ENCODE measurements at regions not wholly inside any gene's neighbourhood (a gene's known extent, or its start where the extent isn't known, plus 50 kb on each side); places are given as distances from the start of the nearest gene placed in this dataset.
"Not testable (repeated sequence)": the region's sequence is repeated elsewhere in the genome, so short reads cannot be mapped to it uniquely, and the experiment has no call there.

GRCh38 chr5:26329562-26330189 lies 708.7 kb downstream of the CDH9 start:
- no peaks in the 10 kb centered on the region for H4K20me1 ChIP-seq (ENCODE audit: insufficient read depth)
- no peaks in the 10 kb centered on the region for H3K79me2 ChIP-seq (replicated peaks; ENCODE audit: insufficient read depth, low read length)
- H3K9ac ChIP-seq (ENCODE audit: low read length) = no peak overlapping the region
- H3K9me3 ChIP-seq (ENCODE audit: low read length) = no peaks in the 10 kb centered on the region
- H3K27me3 ChIP-seq (ENCODE audit: insufficient read depth, low read depth, low read length) = no peaks in the 10 kb centered on the region
- H3K27ac ChIP-seq (ENCODE audit: low read length) = no peak overlapping the region
- H2AFZ ChIP-seq (ENCODE audit: low read depth, low read length) = no peak overlapping the region
- no peak overlapping the region for H3K4me3 ChIP-seq (ENCODE audit: low read length)
- H3F3A ChIP-seq (ENCODE audit: insufficient read depth, low read length, poor library complexity, severe bottlenecking) = no peaks in the 10 kb centered on the region
- H3K9me2 ChIP-seq (ENCODE audit: insufficient read depth, low read length) = no peaks in the 10 kb centered on the region
- H3K36me3 ChIP-seq (ENCODE audit: insufficient read depth, low read length) = no peaks in the 10 kb centered on the region
- H3K4me2 ChIP-seq (ENCODE audit: low read length) = no peak overlapping the region
- TF ChIP-seq RAD21 (conservative IDR thresholded peaks at IDR 0.05) (peak; percentile 83), POLR2AphosphoS5 (IDR thresholded peaks at IDR 0.05) (no peak), SMC3 (conservative IDR thresholded peaks at IDR 0.05; ENCODE audit: poor library complexity) (peak; percentile 82), MXI1 (conservative IDR thresholded peaks at IDR 0.05; ENCODE audit: poor library complexity, severe bottlenecking) (no peak)
- TF ChIP-seq, protein P1, sequence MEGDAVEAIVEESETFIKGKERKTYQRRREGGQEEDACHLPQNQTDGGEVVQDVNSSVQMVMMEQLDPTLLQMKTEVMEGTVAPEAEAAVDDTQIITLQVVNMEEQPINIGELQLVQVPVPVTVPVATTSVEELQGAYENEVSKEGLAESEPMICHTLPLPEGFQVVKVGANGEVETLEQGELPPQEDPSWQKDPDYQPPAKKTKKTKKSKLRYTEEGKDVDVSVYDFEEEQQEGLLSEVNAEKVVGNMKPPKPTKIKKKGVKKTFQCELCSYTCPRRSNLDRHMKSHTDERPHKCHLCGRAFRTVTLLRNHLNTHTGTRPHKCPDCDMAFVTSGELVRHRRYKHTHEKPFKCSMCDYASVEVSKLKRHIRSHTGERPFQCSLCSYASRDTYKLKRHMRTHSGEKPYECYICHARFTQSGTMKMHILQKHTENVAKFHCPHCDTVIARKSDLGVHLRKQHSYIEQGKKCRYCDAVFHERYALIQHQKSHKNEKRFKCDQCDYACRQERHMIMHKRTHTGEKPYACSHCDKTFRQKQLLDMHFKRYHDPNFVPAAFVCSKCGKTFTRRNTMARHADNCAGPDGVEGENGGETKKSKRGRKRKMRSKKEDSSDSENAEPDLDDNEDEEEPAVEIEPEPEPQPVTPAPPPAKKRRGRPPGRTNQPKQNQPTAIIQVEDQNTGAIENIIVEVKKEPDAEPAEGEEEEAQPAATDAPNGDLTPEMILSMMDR (IDR thresholded peaks at IDR 0.05; ENCODE audit: poor library complexity, severe bottlenecking) = peak; percentile 78

- Histone ChIP-seq H3K4me2 (ENCODE audit: low read length) (no peak overlapping the region), H3K9ac (ENCODE audit: low read length) (no peak overlapping the region), H3K4me3 (ENCODE audit: low read length) (no peak overlapping the region), H3K9me2 (ENCODE audit: insufficient read depth, low read length) (no peaks in the 10 kb centered on the region), H2AFZ (ENCODE audit: low read depth, low read length) (no peak overlapping the region), H4K20me1 (ENCODE audit: insufficient read depth) (no peaks in the 10 kb centered on the region), H3K9me3 (ENCODE audit: low read length) (no peaks in the 10 kb centered on the region), H3F3A (ENCODE audit: insufficient read depth, low read length, poor library complexity, severe bottlenecking) (no peaks in the 10 kb centered on the region), H3K27ac (ENCODE audit: low read length) (no peak overlapping the region), H3K36me3 (ENCODE audit: insufficient read depth, low read length) (no peaks in the 10 kb centered on the region), H3K27me3 (ENCODE audit: insufficient read depth, low read depth, low read length) (no peaks in the 10 kb centered on the region), H3K79me2 (replicated peaks; ENCODE audit: insufficient read depth, low read length) (no peaks in the 10 kb centered on the region)
- TF ChIP-seq EZH2 (IDR thresholded peaks at IDR 0.05; ENCODE audit: borderline replicate concordance, insufficient read depth, low read length, poor library complexity, severe bottlenecking) = no peak
- no peak for TF ChIP-seq SMC3 (conservative IDR thresholded peaks at IDR 0.05; ENCODE audit: poor library complexity)
- TF ChIP-seq, protein P1 (IDR thresholded peaks at IDR 0.05; ENCODE audit: poor library complexity, severe bottlenecking) = no peak
- TF ChIP-seq, protein P2, sequence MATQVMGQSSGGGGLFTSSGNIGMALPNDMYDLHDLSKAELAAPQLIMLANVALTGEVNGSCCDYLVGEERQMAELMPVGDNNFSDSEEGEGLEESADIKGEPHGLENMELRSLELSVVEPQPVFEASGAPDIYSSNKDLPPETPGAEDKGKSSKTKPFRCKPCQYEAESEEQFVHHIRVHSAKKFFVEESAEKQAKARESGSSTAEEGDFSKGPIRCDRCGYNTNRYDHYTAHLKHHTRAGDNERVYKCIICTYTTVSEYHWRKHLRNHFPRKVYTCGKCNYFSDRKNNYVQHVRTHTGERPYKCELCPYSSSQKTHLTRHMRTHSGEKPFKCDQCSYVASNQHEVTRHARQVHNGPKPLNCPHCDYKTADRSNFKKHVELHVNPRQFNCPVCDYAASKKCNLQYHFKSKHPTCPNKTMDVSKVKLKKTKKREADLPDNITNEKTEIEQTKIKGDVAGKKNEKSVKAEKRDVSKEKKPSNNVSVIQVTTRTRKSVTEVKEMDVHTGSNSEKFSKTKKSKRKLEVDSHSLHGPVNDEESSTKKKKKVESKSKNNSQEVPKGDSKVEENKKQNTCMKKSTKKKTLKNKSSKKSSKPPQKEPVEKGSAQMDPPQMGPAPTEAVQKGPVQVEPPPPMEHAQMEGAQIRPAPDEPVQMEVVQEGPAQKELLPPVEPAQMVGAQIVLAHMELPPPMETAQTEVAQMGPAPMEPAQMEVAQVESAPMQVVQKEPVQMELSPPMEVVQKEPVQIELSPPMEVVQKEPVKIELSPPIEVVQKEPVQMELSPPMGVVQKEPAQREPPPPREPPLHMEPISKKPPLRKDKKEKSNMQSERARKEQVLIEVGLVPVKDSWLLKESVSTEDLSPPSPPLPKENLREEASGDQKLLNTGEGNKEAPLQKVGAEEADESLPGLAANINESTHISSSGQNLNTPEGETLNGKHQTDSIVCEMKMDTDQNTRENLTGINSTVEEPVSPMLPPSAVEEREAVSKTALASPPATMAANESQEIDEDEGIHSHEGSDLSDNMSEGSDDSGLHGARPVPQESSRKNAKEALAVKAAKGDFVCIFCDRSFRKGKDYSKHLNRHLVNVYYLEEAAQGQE (IDR thresholded peaks at IDR 0.05; ENCODE audit: borderline replicate concordance) = no peak
- TF ChIP-seq RAD21 (conservative IDR thresholded peaks at IDR 0.05) = no peak
- TF ChIP-seq MXI1 (conservative IDR thresholded peaks at IDR 0.05; ENCODE audit: poor library complexity, severe bottlenecking) = no peak
- TF ChIP-seq TAF1 (IDR thresholded peaks at IDR 0.05; ENCODE audit: low read depth) = no peak
Observed at GRCh38 chr5:26326153-26326759, 712.1 kb downstream of the CDH9 start.

DNA sequence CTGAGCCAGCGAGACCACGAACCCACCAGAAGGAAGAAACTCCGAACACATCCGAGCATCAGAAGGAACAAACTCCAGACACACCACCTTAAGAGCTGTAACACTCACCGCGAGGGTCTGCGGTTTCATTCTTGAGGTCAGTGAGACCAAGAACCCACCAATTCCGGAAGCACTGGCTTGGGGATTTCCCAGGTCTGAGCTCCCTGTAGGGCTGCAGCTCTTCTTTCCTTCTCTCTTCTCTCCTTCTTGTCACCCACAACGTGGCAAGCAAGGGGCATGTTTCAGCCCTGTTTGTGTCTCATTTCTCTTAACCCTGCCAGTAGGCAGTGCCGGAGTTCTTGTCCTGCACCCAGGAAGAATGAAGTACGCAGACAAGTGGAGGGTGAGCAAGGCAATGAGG lies 713.0 kb downstream of the CDH9 start:
- not testable (repeated sequence) for H3K36me3 ChIP-seq (ENCODE audit: insufficient read depth, low read length); H3K4me2 ChIP-seq (ENCODE audit: low read length); H3K9me2 ChIP-seq (ENCODE audit: insufficient read depth, low read length); H3K79me2 ChIP-seq (replicated peaks; ENCODE audit: insufficient read depth, low read length); H3K9me3 ChIP-seq (ENCODE audit: low read length); H2AFZ ChIP-seq (ENCODE audit: low read depth, low read length); H3F3A ChIP-seq (ENCODE audit: insufficient read depth, low read length, poor library complexity, severe bottlenecking); H3K4me3 ChIP-seq (ENCODE audit: low read length); H3K27ac ChIP-seq (ENCODE audit: low read length); H3K27me3 ChIP-seq (ENCODE audit: insufficient read depth, low read depth, low read length); H4K20me1 ChIP-seq (ENCODE audit: insufficient read depth); H3K9ac ChIP-seq (ENCODE audit: low read length)

DNA sequence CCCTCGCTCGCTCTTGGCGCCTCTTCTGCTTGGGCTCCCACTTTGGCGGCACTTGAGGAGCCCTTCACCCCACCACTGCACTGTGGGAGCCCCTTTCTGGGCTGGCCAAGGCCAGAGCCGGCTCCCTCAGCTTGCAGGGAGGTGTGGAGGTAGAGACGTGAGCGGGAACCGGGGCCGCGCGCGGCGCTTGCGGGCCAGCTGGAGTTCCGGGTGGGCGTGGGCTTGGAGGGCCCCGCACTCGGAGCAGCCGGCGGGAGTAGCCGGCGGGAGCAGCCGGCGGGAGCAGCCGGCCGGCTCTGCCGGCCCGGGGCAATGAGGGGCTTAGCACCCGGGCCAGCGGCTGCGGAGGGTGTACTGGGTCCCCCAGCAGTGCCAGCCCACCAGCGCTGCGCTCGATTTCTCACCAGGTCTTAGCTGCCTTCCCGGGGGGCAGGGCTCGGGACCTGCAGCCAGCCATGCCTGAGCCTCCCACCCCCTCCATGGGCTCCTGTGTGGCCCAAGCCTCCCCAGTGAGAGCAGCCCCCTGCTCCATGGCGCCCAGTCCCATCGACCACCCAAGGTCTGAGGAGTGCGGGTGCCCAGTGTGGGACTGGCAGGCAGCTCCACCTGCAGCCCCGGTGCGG lies 714.0 kb downstream of the CDH9 start:
- H3K9ac ChIP-seq (ENCODE audit: low read length); H3K27ac ChIP-seq (ENCODE audit: low read length); H3K4me3 ChIP-seq (ENCODE audit: low read length); H2AFZ ChIP-seq (ENCODE audit: low read depth, low read length); H3K4me2 ChIP-seq (ENCODE audit: low read length); H3K79me2 ChIP-seq (replicated peaks; ENCODE audit: insufficient read depth, low read length); H3K36me3 ChIP-seq (ENCODE audit: insufficient read depth, low read length); H3K9me3 ChIP-seq (ENCODE audit: low read length); H3K27me3 ChIP-seq (ENCODE audit: insufficient read depth, low read depth, low read length); H3K9me2 ChIP-seq (ENCODE audit: insufficient read depth, low read length); H3F3A ChIP-seq (ENCODE audit: insufficient read depth, low read length, poor library complexity, severe bottlenecking); H4K20me1 ChIP-seq (ENCODE audit: insufficient read depth): not testable (repeated sequence)
